ENCODE measurements at regions not wholly inside any gene's neighbourhood (a gene's known extent, or its start where the extent isn't known, plus 50 kb on each side); places are given as distances from the start of the nearest gene placed in this dataset.
A peak's percentile ranks its signal among the peaks of the same experiment; 100 is the strongest.

DNA sequence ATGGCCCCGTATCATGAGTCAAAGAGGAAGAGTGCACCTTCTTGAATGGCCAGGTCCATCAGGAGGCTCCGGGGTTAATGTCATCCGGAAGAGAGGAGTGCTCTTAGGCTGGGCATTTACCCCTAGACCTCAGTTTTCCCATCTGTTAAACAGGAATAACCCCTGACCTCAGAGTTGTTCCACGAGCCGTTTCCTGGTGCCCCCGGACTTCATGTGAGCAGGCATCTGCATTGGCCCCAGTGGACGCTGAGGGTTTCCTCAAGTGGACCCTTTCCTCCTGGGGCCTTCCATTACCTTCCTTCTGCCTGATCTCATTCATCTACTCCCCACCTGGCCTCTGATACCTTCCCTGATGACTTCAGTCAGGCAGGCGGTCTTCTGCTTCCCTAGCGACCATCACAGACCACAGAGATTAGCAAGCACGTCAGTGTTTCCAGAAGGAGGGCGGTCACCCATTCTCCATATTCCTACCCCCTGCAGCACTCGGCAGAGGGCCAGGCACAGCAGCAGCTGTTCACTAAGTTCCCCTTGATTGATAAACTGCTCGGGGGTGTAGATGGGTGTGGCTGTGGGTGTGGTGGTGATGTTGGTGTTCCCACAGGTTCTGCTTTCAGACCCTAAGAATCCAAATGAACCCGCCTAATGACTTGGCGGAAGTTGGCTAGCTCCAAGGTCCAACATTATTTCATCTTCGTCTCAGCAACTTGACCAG is 346.6 kb upstream of the TNRC6C start:
- Mint-ChIP-seq H3K36me3 (ENCODE audit: low read depth) (no peaks in the 10 kb centered on the region), H3K27ac (peak overlapping the region; percentile 93), H3K4me1 (ENCODE audit: low read depth) (peaks cover 32% of the 10 kb centered on the region), H3K4me3 (peak overlapping the region; percentile 38), H3K9me3 (no peaks in the 10 kb centered on the region), H3K27me3 (no peaks in the 10 kb centered on the region)
- no peaks in the 10 kb centered on the region for H3K9me3 ChIP-seq (ENCODE audit: control insufficient read depth in 1 of 2, insufficient read depth in 1 of 2, low read length in 2 of 2)
- TF ChIP-seq, protein P1, sequence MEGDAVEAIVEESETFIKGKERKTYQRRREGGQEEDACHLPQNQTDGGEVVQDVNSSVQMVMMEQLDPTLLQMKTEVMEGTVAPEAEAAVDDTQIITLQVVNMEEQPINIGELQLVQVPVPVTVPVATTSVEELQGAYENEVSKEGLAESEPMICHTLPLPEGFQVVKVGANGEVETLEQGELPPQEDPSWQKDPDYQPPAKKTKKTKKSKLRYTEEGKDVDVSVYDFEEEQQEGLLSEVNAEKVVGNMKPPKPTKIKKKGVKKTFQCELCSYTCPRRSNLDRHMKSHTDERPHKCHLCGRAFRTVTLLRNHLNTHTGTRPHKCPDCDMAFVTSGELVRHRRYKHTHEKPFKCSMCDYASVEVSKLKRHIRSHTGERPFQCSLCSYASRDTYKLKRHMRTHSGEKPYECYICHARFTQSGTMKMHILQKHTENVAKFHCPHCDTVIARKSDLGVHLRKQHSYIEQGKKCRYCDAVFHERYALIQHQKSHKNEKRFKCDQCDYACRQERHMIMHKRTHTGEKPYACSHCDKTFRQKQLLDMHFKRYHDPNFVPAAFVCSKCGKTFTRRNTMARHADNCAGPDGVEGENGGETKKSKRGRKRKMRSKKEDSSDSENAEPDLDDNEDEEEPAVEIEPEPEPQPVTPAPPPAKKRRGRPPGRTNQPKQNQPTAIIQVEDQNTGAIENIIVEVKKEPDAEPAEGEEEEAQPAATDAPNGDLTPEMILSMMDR (IDR thresholded peaks at IDR 0.05) = no peak
- no peaks in the 10 kb centered on the region for H3K36me3 ChIP-seq (ENCODE audit: insufficient read depth, low read length)
- no peak overlapping the region for H3K4me3 ChIP-seq (ENCODE audit: low read length)
- peak overlapping the region in 1 of 2 donors; percentile 60 for H3K27ac ChIP-seq (ENCODE audit: low read depth in 1 of 2, low read length in 2 of 2)
- POLR2A ChIA-PET = interaction anchor here (1.1 kb wide), 1 partner anchor 351 kb away, joined by 3 read pairs; no protein-coding TSS in a partner anchor
- CTCF ChIA-PET = no interaction called here
- intact Hi-C loops (cut with DNase I, micrococcal nuclease) = loop anchor here (5.0 kb wide), 2 partner anchors 50 to 345 kb away; partner anchors contain the start of gene TNRC6C (in 1 of the 2)
- no peaks in the 10 kb centered on the region for H3K27me3 ChIP-seq (ENCODE audit: control insufficient read depth in 1 of 2, insufficient read depth in 2 of 2, low read length in 2 of 2)
- peaks cover 22% of the 10 kb centered on the region for H3K4me1 ChIP-seq (ENCODE audit: insufficient read depth, low read length)
- ATAC-seq (ENCODE audit: poor library complexity) = no peak
- peak in 2 of 14 experiments; percentile 11 to 12 for DNase-seq

DNA sequence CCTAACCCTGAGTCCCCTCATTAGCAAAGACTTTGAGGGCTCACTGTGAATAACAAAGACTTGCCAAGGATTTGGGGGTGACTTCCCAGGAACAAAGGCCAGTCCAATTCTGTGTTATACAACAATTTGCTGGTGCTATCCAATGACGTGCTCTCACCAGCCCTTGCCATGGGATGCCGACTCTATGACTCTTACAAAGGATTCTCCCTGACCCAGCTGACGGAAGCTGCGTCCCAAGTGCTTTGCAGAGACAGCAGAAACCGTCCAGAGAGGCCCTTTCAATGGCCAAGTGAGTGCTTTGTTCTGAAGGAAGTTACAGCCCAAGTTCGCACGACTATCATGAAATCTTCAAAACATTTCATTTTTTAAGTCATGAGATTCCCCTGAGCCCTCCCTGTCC is 345.3 kb upstream of the TNRC6C start:
- intact Hi-C loops (cut with DNase I, micrococcal nuclease) = loop anchor here (5.0 kb wide), 2 partner anchors 49 to 344 kb away; partner anchors contain the start of gene TNRC6C (in 1 of the 2)
- H3K4me3 ChIP-seq (ENCODE audit: low read length) = no peak overlapping the region
- H3K9me3 ChIP-seq (ENCODE audit: control insufficient read depth in 1 of 2, insufficient read depth in 1 of 2, low read length in 2 of 2) = no peaks in the 10 kb centered on the region
- H3K4me1 ChIP-seq (ENCODE audit: insufficient read depth, low read length) = peaks cover 27% of the 10 kb centered on the region
- TF ChIP-seq, protein P1 (IDR thresholded peaks at IDR 0.05) = no peak
- Mint-ChIP-seq H3K27me3 (no peaks in the 10 kb centered on the region), H3K27ac (no peak overlapping the region), H3K36me3 (ENCODE audit: low read depth) (no peaks in the 10 kb centered on the region), H3K4me1 (ENCODE audit: low read depth) (peaks cover 36% of the 10 kb centered on the region), H3K4me3 (no peak overlapping the region), H3K9me3 (no peaks in the 10 kb centered on the region)
- no peak for DNase-seq
- POLR2A ChIA-PET = interaction anchor here (0.9 kb wide), 1 partner anchor 33 kb away, joined by 3 read pairs; no protein-coding TSS in a partner anchor
- H3K36me3 ChIP-seq (ENCODE audit: insufficient read depth, low read length) = no peaks in the 10 kb centered on the region
- no peak for ATAC-seq (ENCODE audit: poor library complexity)
- no peak overlapping the region for H3K27ac ChIP-seq (ENCODE audit: low read depth in 1 of 2, low read length in 2 of 2)
- H3K27me3 ChIP-seq (ENCODE audit: control insufficient read depth in 1 of 2, insufficient read depth in 2 of 2, low read length in 2 of 2) = no peaks in the 10 kb centered on the region
- CTCF ChIA-PET = no interaction called here

DNA sequence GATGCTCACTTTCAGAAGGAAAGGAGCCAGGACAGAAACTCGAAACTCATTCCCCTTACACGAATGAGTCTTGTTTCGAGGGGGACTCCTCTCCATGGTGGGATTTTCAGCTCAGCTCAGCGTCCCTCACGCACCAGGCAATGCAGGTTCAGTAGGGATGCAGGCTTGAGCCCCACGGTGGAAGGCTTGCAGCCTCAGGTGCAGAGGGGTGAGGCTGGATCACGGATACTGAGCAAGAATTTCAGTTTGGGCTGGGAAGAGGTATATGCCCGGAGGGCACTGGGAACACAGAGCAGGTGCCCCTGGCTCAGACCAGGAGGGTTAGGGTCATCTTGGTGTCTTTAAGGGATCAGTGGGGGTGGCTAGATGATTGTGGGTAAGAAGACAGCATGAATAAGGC is 344.9 kb upstream of the TNRC6C start:
- TF ChIP-seq, protein P1 (IDR thresholded peaks at IDR 0.05) = no peak
- Histone ChIP-seq H3K9me3 (ENCODE audit: control insufficient read depth in 1 of 2, insufficient read depth in 1 of 2, low read length in 2 of 2) (no peaks in the 10 kb centered on the region), H3K27me3 (ENCODE audit: control insufficient read depth in 1 of 2, insufficient read depth in 2 of 2, low read length in 2 of 2) (no peaks in the 10 kb centered on the region), H3K36me3 (ENCODE audit: insufficient read depth, low read length) (no peaks in the 10 kb centered on the region), H3K4me1 (ENCODE audit: insufficient read depth, low read length) (peaks cover 30% of the 10 kb centered on the region), H3K4me3 (ENCODE audit: low read length) (no peak overlapping the region), H3K27ac (ENCODE audit: low read depth in 1 of 2, low read length in 2 of 2) (no peak overlapping the region)
- H3K27ac Mint-ChIP-seq = no peak overlapping the region
- intact Hi-C loops (cut with DNase I, micrococcal nuclease) = loop anchor here (5.0 kb wide), 2 partner anchors 49 to 344 kb away; partner anchors contain the start of gene TNRC6C (in 1 of the 2)
- no peak overlapping the region for H3K4me3 Mint-ChIP-seq
- no peak for DNase-seq
- H3K36me3 Mint-ChIP-seq (ENCODE audit: low read depth) = no peaks in the 10 kb centered on the region
- ChIA-PET POLR2A (interaction anchor here (0.6 to 1.3 kb wide), 2 partner anchors 184 to 345 kb away, joined by 3 to 5 read pairs; partner anchors contain the start of gene TNRC6C), CTCF (no interaction called here)
- H3K27me3 Mint-ChIP-seq = no peaks in the 10 kb centered on the region
- H3K4me1 Mint-ChIP-seq (ENCODE audit: low read depth) = peaks cover 38% of the 10 kb centered on the region
- no peaks in the 10 kb centered on the region for H3K9me3 Mint-ChIP-seq
- no peak for ATAC-seq (ENCODE audit: poor library complexity)
